NCI-H2196 (cell line): ENCODE measurements at regions not wholly inside any gene's neighbourhood (a gene's known extent, or its start where the extent isn't known, plus 50 kb on each side); places are given as distances from the start of the nearest gene placed in this dataset.
"Not testable (repeated sequence)": the region's sequence is repeated elsewhere in the genome, so short reads cannot be mapped to it uniquely, and the experiment has no call there.

Experiments used
- DNase-seq: peaks from one replicate; lab custom pipeline; 2025; ENCODE audit not compliant: unreplicated experiment; lab: John Stamatoyannopoulos, UW

GRCh38 chr14:106419376-106419965 is 893.1 kb downstream of the TMEM121 start:
- no peak for DNase-seq

GRCh38 chr14:106421431-106422033 is 895.1 kb downstream of the TMEM121 start:
- DNase-seq = peak; percentile 17

- no peak for DNase-seq
Measured at GRCh38 chr14:106422066-106422465, 895.7 kb downstream of the TMEM121 start.

- not testable (repeated sequence) for DNase-seq
Measured at GRCh38 chr14:106425150-106425549, 898.8 kb downstream of the TMEM121 start.

GRCh38 chr14:106436310-106436905 is 910.0 kb downstream of the TMEM121 start:
- no peak for DNase-seq

GRCh38 chr14:106442857-106443256 is 916.5 kb downstream of the TMEM121 start:
- DNase-seq = no peak

GRCh38 chr14:106455026-106455425 is 928.6 kb downstream of the TMEM121 start:
- DNase-seq = no peak

- DNase-seq = no peak
Measured at GRCh38 chr14:106459971-106460730, 933.8 kb downstream of the TMEM121 start.

GRCh38 chr14:106460916-106461315 is 934.5 kb downstream of the TMEM121 start:
- DNase-seq = no peak

GRCh38 chr14:106466483-106466882 is 940.1 kb downstream of the TMEM121 start:
- not testable (repeated sequence) for DNase-seq

- DNase-seq = not testable (repeated sequence)
Measured at GRCh38 chr14:106468869-106469268, 942.5 kb downstream of the TMEM121 start.

GRCh38 chr14:106470028-106470427 is 943.6 kb downstream of the TMEM121 start:
- DNase-seq = not testable (repeated sequence)

- not testable (repeated sequence) for DNase-seq
Measured at GRCh38 chr14:106474261-106475028, 948.1 kb downstream of the TMEM121 start.

GRCh38 chr14:106475214-106475613 is 948.8 kb downstream of the TMEM121 start:
- not testable (repeated sequence) for DNase-seq

GRCh38 chr14:106477600-106477999 is 951.2 kb downstream of the TMEM121 start:
- DNase-seq = not testable (repeated sequence)

- not testable (repeated sequence) for DNase-seq
Measured at GRCh38 chr14:106480287-106480686, 953.9 kb downstream of the TMEM121 start.

- DNase-seq = not testable (repeated sequence)
Measured at GRCh38 chr14:106482213-106482612, 955.8 kb downstream of the TMEM121 start.

- DNase-seq = no peak
Measured at GRCh38 chr14:106487600-106487999, 961.2 kb downstream of the TMEM121 start.

- no peak for DNase-seq
Measured at GRCh38 chr14:106488291-106488690, 961.9 kb downstream of the TMEM121 start.

- no peak for DNase-seq
Measured at GRCh38 chr14:106489112-106489881, 962.9 kb downstream of the TMEM121 start.
